Lung (tissue), 11 donors: ENCODE measurements at regions not wholly inside any gene's neighbourhood (a gene's known extent, or its start where the extent isn't known, plus 50 kb on each side); places are given as distances from the start of the nearest gene placed in this dataset.

Experiments
- ATAC-seq: fragments of 200-7000 bp; cut with Tn5 transposase; one replicate; pipeline ENCODE4 v1.9.1; 2020; ENCODE audit warnings: moderate number of reproducible peaks; ENCODE audit not compliant: insufficient read depth, low FRiP score
- DNase-seq, 3 donors: peaks; one replicate each; pipeline ENCODE4 v3.0.0-alpha.2; 2013 to 2017
- H3K27ac ChIP-seq, 2 donors: one replicate each; pipeline ENCODE4 v1.5.1; 2013; ENCODE audit warnings: mild to moderate bottlenecking in 2 of 2, moderate library complexity in 2 of 2, control low read depth in 1 of 2, inconsistent platforms in 1 of 2, low read depth in 1 of 2, low read length in 1 of 2
- H3K27me3 ChIP-seq, 3 donors: one replicate each; pipeline ENCODE4 v1.5.1; 2013; ENCODE audit warnings: low read length in 2 of 3; ENCODE audit not compliant: control insufficient read depth in 3 of 3, insufficient read depth in 3 of 3
- H3K36me3 ChIP-seq, 4 donors: one replicate each; pipeline ENCODE4 v1.5.1; 2013; ENCODE audit warnings: low read length in 4 of 4, mild to moderate bottlenecking in 1 of 4, moderate library complexity in 1 of 4; ENCODE audit not compliant: control insufficient read depth in 4 of 4, insufficient read depth in 4 of 4
- H3K4me1 ChIP-seq, 5 donors: one replicate each; pipeline ENCODE4 v1.5.1; 2013; ENCODE audit warnings: low read length in 5 of 5, mild to moderate bottlenecking in 2 of 5, moderate library complexity in 1 of 5; ENCODE audit not compliant: control insufficient read depth in 5 of 5, insufficient read depth in 5 of 5
- H3K4me3 ChIP-seq: one replicate; pipeline ENCODE4 v1.5.1; 2013; ENCODE audit warnings: mild to moderate bottlenecking, control low read depth, moderate library complexity
- H3K9ac ChIP-seq, 2 donors: one replicate each; pipeline ENCODE4 v1.5.1; 2013; ENCODE audit warnings: low read length in 2 of 2, control low read depth in 1 of 2; ENCODE audit not compliant: insufficient read depth in 1 of 2
- H3K9me3 ChIP-seq, 4 donors: one replicate each; pipeline ENCODE4 v1.5.1; 2013; ENCODE audit warnings: low read length in 3 of 4, mild to moderate bottlenecking in 1 of 4, moderate library complexity in 1 of 4; ENCODE audit not compliant: control insufficient read depth in 4 of 4, insufficient read depth in 3 of 4
- WGBS, 2 donors: extraction: QIAGEN DNeasy Blood & Tissue Kit; methylation state at CpG; one replicate each; pipeline ENCODE4 v1.1.7; 2013; 5-methylcytosine and 5-hydroxymethylcytosine counted together
- TF ChIP-seq, protein P1 (sequence below): IDR thresholded peaks from 2 replicates; pipeline ENCODE4 v1.5.1; 2012; ENCODE audit warnings: mild to moderate bottlenecking; ENCODE audit errors: control extremely low read depth, extremely low read depth
- donor health status: control.
- donor health status: control.
- donor health status: Bipolar disorder and iron deficiency.
- donor health status: healthy.
- donor health status: DM: yes; HTN: yes; CAD: no.

DNA sequence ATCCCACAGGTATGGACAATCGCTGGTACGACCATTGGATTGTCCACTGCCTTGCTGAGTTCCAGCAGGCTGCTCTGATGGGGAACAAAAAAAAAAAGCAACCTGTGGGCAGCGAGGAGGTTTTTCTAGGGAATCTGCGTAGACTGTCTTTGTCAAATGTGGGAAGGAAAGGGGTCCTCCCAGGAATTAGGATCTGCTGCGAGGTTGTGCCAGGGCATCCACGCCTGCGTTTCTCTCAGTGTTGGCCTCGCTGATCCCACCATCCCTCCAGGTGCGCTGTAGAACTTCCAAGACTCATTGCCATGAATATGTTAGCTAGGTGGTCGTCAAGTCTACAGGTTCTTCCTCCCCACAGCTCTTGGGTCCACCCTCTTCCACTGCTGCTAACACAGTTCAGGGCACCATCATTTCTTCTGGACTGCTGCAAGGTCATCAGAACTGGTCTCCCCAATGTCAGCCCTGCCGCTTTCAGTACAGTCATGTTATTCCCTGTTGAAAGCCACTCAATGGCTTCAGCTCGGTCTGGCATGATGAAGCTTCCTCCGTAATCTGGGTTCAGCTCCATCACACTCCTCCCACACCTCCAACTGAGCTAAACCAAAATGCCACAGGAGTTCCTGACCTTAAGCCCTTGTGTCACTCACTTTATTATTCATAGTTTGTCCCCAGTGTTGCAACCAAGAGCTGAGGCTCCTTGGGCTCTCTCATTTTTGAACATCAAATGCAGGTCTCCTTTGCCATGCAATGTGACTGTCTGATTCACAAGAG, 79.5 kb upstream of the DMRT1 start:
- 86 to 94% methylated on average over 13 of the region's 13 CpGs for WGBS, 2 donors
- TF ChIP-seq, protein P1, sequence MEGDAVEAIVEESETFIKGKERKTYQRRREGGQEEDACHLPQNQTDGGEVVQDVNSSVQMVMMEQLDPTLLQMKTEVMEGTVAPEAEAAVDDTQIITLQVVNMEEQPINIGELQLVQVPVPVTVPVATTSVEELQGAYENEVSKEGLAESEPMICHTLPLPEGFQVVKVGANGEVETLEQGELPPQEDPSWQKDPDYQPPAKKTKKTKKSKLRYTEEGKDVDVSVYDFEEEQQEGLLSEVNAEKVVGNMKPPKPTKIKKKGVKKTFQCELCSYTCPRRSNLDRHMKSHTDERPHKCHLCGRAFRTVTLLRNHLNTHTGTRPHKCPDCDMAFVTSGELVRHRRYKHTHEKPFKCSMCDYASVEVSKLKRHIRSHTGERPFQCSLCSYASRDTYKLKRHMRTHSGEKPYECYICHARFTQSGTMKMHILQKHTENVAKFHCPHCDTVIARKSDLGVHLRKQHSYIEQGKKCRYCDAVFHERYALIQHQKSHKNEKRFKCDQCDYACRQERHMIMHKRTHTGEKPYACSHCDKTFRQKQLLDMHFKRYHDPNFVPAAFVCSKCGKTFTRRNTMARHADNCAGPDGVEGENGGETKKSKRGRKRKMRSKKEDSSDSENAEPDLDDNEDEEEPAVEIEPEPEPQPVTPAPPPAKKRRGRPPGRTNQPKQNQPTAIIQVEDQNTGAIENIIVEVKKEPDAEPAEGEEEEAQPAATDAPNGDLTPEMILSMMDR, result no peak
- H3K4me1 ChIP-seq, result peaks cover 0 to 2% (median 0%) of the 10 kb centered on the region in 5 donors
- no peak for ATAC-seq
- H3K4me3 ChIP-seq, result no peak overlapping the region
- H3K36me3 ChIP-seq, result no peaks in the 10 kb centered on the region
- no peak for DNase-seq
- peaks cover 0 to 2% (median 0%) of the 10 kb centered on the region in 4 donors for H3K9me3 ChIP-seq
- H3K27me3 ChIP-seq, result peaks cover 0 to 5% (median 0%) of the 10 kb centered on the region in 3 donors
- H3K27ac ChIP-seq, result no peak overlapping the region
- H3K9ac ChIP-seq, result no peak overlapping the region

DNA sequence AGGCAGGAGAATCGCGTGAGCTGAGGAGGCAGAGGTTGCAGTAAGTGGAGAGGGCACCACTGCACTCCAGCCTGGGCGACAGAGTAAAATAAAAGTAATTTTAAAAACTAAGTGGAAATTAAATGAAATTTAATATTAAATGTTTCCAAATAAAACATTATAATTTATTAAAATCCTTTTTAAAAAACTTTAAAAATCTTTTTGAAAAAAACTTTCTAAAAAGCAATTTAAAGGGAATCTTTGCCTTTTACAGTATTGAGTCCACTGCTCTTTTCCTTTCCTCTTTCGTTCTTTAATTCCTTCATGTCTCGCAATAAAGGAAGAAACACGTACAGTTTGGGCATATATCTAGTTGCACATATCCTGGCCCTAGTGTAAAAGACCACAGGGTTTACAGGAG, 77.8 kb upstream of the DMRT1 start:
- H3K9ac ChIP-seq, result no peak overlapping the region
- H3K4me3 ChIP-seq, result no peak overlapping the region

DNA sequence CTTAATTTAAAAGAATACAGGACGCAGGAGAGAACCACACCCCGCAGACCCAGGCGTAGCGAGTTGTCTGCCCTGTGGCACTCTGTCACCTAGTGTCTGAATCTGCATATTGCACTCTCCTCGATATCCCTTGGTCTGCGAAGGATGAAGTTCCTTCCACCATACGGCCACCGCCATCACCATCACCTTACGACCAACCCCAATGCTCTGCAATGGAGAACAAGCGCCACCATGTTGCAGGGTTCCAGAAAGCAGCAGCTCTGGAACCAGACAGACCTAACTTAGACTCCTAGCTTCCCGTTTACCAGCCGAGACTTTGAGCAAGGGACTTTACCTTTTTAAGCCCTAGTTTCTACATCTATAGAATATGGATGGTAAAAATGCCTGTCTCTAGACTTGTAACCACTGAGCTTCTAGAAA, 77.4 kb upstream of the DMRT1 start:
- WGBS, 2 donors, result 36 to 37% methylated on average over 12 of the region's 12 CpGs
- no peak overlapping the region for H3K9ac ChIP-seq
- H3K27ac ChIP-seq, result no peak overlapping the region
- peaks cover 0 to 2% (median 0%) of the 10 kb centered on the region in 5 donors for H3K4me1 ChIP-seq
- TF ChIP-seq, protein P1, result peak; percentile 46
- ATAC-seq (peak; percentile 87), DNase-seq (peak; percentile 28 to 68 (median 53))
- peaks cover 0 to 2% (median 0%) of the 10 kb centered on the region in 4 donors for H3K9me3 ChIP-seq
- peaks cover 0 to 5% (median 0%) of the 10 kb centered on the region in 3 donors for H3K27me3 ChIP-seq
- no peaks in the 10 kb centered on the region for H3K36me3 ChIP-seq
- H3K4me3 ChIP-seq, result no peak overlapping the region

More for the DNA sequence above, 77.8 kb upstream of the DMRT1 start:
- Histone ChIP-seq H3K9me3 (peaks cover 0 to 2% (median 0%) of the 10 kb centered on the region in 4 donors), H3K4me1 (peaks cover 0 to 2% (median 0%) of the 10 kb centered on the region in 5 donors), H3K27ac (no peak overlapping the region), H3K36me3 (no peaks in the 10 kb centered on the region), H3K27me3 (peaks cover 0 to 5% (median 0%) of the 10 kb centered on the region in 3 donors)
- WGBS, 2 donors, result 65 to 68% methylated on average over 6 of the region's 6 CpGs
- ATAC-seq, result no peak
- DNase-seq, result no peak
- TF ChIP-seq, protein P1, result no peak
